Parathyroid adenoma (tissue), 2 donors: ENCODE measurements at regions not wholly inside any gene's neighbourhood (a gene's known extent, or its start where the extent isn't known, plus 50 kb on each side); places are given as distances from the start of the nearest gene placed in this dataset.

Experiments used
- H2AFZ ChIP-seq: fragments of 300-600 bp; sonication (generic); one replicate; pipeline ENCODE4 v1.7.0; 2017; ENCODE audit warnings: antibody characterized with exemption, mild to moderate bottlenecking
- H3K27ac ChIP-seq: fragments of 300-600 bp; sonication (generic); one replicate; pipeline ENCODE4 v1.7.0; 2017
- H3K27me3 ChIP-seq: fragments of 300-600 bp; sonication (generic); one replicate; pipeline ENCODE4 v1.7.0; 2017; ENCODE audit warnings: low read length; ENCODE audit not compliant: control insufficient read depth, insufficient read depth
- H3K36me3 ChIP-seq: fragments of 300-600 bp; sonication (generic); one replicate; pipeline ENCODE4 v1.7.0; 2017; ENCODE audit warnings: low read length; ENCODE audit not compliant: control insufficient read depth, insufficient read depth
- H3K4me1 ChIP-seq: fragments of 300-600 bp; sonication (generic); one replicate; pipeline ENCODE4 v1.7.0; 2017; ENCODE audit warnings: control low read depth
- H3K4me2 ChIP-seq: fragments of 300-600 bp; sonication (generic); one replicate; pipeline ENCODE4 v1.7.0; 2017; ENCODE audit warnings: low read length
- H3K4me3 ChIP-seq: fragments of 300-600 bp; sonication (generic); one replicate; pipeline ENCODE4 v1.7.0; 2017; ENCODE audit warnings: low read depth, low read length
- H3K79me2 ChIP-seq: fragments of 300-600 bp; sonication (generic); one replicate; pipeline ENCODE4 v1.7.0; 2017; ENCODE audit warnings: control low read depth
- H3K9ac ChIP-seq: fragments of 300-600 bp; sonication (generic); one replicate; pipeline ENCODE4 v1.7.0; 2017; ENCODE audit warnings: mild to moderate bottlenecking
- H3K9me3 ChIP-seq: fragments of 300-600 bp; sonication (generic); one replicate; pipeline ENCODE4 v1.7.0; 2017; ENCODE audit warnings: low read length; ENCODE audit not compliant: control insufficient read depth
- TF ChIP-seq, protein P1 (sequence below): fragments of 300-600 bp; sonication (generic); IDR thresholded peaks from one replicate; pipeline ENCODE4 v1.7.0; 2017; ENCODE audit warnings: antibody characterized with exemption, mild to moderate bottlenecking
- donor health status: primary hyperparathyroidism.

DNA sequence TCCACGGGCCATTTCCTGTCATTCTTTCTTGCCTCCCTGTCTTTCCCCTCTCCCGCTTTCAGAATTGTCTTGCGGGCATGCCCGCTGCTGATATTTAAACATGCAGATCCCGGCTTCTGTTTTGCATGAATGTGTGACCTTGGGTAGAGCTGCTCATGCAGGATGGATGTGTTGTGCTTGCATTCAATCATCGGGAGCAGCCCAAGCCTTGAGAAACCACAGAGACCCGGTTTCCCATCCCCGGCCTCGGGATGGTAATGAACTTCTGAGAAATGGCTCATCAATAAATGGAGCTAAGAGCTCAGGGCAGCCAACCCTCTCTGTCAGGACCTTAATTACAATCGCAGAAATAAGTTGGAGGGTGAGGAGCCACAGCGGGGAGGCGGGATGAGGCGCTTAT, 303.7 kb upstream of the TNRC6C start:
- Histone ChIP-seq H3K9me3 (no peaks in the 10 kb centered on the region), H3K79me2 (no peaks in the 10 kb centered on the region), H3K27ac (no peak overlapping the region), H3K4me1 (no peaks in the 10 kb centered on the region), H3K4me3 (no peak overlapping the region), H2AFZ (no peak overlapping the region), H3K4me2 (no peak overlapping the region), H3K27me3 (no peaks in the 10 kb centered on the region), H3K9ac (no peak overlapping the region), H3K36me3 (no peaks in the 10 kb centered on the region)
- TF ChIP-seq, protein P1, sequence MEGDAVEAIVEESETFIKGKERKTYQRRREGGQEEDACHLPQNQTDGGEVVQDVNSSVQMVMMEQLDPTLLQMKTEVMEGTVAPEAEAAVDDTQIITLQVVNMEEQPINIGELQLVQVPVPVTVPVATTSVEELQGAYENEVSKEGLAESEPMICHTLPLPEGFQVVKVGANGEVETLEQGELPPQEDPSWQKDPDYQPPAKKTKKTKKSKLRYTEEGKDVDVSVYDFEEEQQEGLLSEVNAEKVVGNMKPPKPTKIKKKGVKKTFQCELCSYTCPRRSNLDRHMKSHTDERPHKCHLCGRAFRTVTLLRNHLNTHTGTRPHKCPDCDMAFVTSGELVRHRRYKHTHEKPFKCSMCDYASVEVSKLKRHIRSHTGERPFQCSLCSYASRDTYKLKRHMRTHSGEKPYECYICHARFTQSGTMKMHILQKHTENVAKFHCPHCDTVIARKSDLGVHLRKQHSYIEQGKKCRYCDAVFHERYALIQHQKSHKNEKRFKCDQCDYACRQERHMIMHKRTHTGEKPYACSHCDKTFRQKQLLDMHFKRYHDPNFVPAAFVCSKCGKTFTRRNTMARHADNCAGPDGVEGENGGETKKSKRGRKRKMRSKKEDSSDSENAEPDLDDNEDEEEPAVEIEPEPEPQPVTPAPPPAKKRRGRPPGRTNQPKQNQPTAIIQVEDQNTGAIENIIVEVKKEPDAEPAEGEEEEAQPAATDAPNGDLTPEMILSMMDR, result no peak

- no peaks in the 10 kb centered on the region for H3K79me2 ChIP-seq
- TF ChIP-seq, protein P1, result no peak
- H3K4me2 ChIP-seq, result no peak overlapping the region
- H3K27me3 ChIP-seq, result no peaks in the 10 kb centered on the region
- no peaks in the 10 kb centered on the region for H3K4me1 ChIP-seq
- H3K36me3 ChIP-seq, result no peaks in the 10 kb centered on the region
- H3K27ac ChIP-seq, result no peak overlapping the region
- H2AFZ ChIP-seq, result no peak overlapping the region
- H3K9ac ChIP-seq, result no peak overlapping the region
- H3K9me3 ChIP-seq, result no peaks in the 10 kb centered on the region
- no peak overlapping the region for H3K4me3 ChIP-seq
These were observed 302.4 kb upstream of the TNRC6C start for GRCh38 chr17:77656054-77656453.

DNA sequence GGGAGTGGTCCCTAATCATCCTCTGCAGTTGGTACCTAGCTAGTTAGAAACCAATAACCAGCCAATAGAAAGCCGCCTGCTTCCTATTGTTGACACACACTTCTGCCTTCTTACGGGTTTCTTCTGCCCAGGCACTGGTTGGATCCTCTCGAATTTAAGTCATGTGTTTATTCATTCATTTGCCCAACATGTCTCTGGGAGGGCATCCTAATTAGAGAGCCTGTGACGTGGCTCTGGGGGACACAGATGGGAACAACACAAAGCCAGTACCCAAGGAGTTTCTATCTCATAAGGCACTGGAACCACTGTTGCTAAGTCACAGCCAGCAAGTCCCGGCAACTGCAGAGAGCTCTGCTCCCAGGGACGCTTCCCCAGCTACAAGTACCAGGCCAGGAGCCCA, 300.7 kb upstream of the TNRC6C start:
- H3K27ac ChIP-seq, result no peak overlapping the region
- H3K4me3 ChIP-seq, result no peak overlapping the region
- H3K4me2 ChIP-seq, result no peak overlapping the region
- no peaks in the 10 kb centered on the region for H3K27me3 ChIP-seq
- no peaks in the 10 kb centered on the region for H3K36me3 ChIP-seq
- no peaks in the 10 kb centered on the region for H3K9me3 ChIP-seq
- TF ChIP-seq, protein P1, result no peak
- H3K4me1 ChIP-seq, result no peaks in the 10 kb centered on the region
- no peak overlapping the region for H3K9ac ChIP-seq
- H3K79me2 ChIP-seq, result no peaks in the 10 kb centered on the region
- no peak overlapping the region for H2AFZ ChIP-seq

- no peak overlapping the region for H3K4me2 ChIP-seq
- H3K27ac ChIP-seq, result no peak overlapping the region
- H3K4me3 ChIP-seq, result no peak overlapping the region
- H2AFZ ChIP-seq, result no peak overlapping the region
- no peaks in the 10 kb centered on the region for H3K79me2 ChIP-seq
- no peaks in the 10 kb centered on the region for H3K4me1 ChIP-seq
- H3K9me3 ChIP-seq, result no peaks in the 10 kb centered on the region
- TF ChIP-seq, protein P1, result no peak
- no peaks in the 10 kb centered on the region for H3K36me3 ChIP-seq
- no peaks in the 10 kb centered on the region for H3K27me3 ChIP-seq
- H3K9ac ChIP-seq, result no peak overlapping the region
These were observed 298.0 kb upstream of the TNRC6C start for GRCh38 chr17:77660524-77660923.

DNA sequence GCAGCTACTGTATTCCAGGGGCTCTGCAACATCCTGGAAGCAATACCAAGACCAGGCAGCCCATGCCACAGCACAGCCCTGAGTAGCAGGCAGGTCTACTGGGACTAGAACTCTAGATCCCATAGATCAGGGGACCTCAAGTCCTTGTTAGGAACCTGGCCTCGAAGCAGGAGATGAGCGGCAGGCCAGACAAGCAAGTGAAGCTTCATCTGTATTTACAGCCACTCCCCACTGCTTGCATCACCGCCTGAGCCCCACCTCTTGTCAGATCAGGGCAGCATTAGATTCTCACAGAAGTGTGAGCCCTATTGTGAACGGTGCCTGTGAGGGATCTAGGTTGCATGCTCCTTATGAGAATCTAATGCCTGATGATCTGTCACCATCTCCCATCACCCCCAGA, 295.7 kb upstream of the TNRC6C start:
- Histone ChIP-seq H3K27me3 (no peaks in the 10 kb centered on the region), H3K9ac (no peak overlapping the region), H3K4me1 (no peaks in the 10 kb centered on the region), H2AFZ (no peak overlapping the region), H3K36me3 (no peaks in the 10 kb centered on the region), H3K27ac (no peak overlapping the region), H3K79me2 (no peaks in the 10 kb centered on the region), H3K4me2 (no peak overlapping the region), H3K9me3 (no peaks in the 10 kb centered on the region), H3K4me3 (no peak overlapping the region)
- TF ChIP-seq, protein P1, result no peak
